Upper lobe of left lung (tissue), 4 donors: ENCODE measurements at regions not wholly inside any gene's neighbourhood (a gene's known extent, or its start where the extent isn't known, plus 50 kb on each side); places are given as distances from the start of the nearest gene placed in this dataset.

ENCODE experiments used
- EP300 ChIP-seq, 4 donors: sonication (generic); formaldehyde crosslinking; IDR thresholded peaks; one replicate each; pipeline ENCODE4 v1.5.1; 2017; ENCODE audit warnings: antibody characterized with exemption in 4 of 4, control low read depth in 2 of 4
- POLR2AphosphoS5 ChIP-seq, 2 donors: sonication (generic); formaldehyde crosslinking; IDR thresholded peaks; one replicate each; pipeline ENCODE4 v1.5.1; 2017; ENCODE audit warnings: antibody characterized with exemption in 2 of 2
- TF ChIP-seq, protein P1 (sequence below), 6 experiments: fragments of 450-650 bp in 4 of 6; fragments of 200-600 bp in 2 of 6; sonication (generic) in 2 of 6; IDR thresholded peaks; one replicate each; pipeline ENCODE4 v1.5.1; 2016 to 2019; ENCODE audit warnings: antibody characterized with exemption in 6 of 6

DNA sequence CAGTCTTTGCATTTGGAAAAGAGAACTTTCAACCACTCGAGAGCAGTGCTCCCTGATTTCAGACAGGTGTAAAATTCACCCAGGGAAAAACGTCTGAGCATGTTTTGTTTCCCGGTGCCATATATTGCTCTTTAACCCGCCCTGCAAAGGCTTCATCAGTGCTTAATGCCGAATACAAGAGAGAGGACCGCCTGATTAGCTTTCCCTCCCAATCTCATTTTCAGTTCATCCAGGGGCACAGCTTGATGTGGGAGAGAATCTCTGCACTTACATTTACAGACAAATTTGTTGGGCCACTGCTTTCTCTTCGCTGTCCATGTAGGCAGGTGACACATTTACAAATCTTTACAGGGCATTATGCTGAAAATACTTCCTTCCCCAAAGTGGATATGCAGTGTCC lies 499.1 kb downstream of the LIG4 start:
- TF ChIP-seq POLR2AphosphoS5 (IDR thresholded peaks at IDR 0.05) (no peak), EP300 (IDR thresholded peaks at IDR 0.05) (no peak)
- TF ChIP-seq, protein P1, sequence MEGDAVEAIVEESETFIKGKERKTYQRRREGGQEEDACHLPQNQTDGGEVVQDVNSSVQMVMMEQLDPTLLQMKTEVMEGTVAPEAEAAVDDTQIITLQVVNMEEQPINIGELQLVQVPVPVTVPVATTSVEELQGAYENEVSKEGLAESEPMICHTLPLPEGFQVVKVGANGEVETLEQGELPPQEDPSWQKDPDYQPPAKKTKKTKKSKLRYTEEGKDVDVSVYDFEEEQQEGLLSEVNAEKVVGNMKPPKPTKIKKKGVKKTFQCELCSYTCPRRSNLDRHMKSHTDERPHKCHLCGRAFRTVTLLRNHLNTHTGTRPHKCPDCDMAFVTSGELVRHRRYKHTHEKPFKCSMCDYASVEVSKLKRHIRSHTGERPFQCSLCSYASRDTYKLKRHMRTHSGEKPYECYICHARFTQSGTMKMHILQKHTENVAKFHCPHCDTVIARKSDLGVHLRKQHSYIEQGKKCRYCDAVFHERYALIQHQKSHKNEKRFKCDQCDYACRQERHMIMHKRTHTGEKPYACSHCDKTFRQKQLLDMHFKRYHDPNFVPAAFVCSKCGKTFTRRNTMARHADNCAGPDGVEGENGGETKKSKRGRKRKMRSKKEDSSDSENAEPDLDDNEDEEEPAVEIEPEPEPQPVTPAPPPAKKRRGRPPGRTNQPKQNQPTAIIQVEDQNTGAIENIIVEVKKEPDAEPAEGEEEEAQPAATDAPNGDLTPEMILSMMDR (IDR thresholded peaks at IDR 0.05): no peak
